ENCODE measurements at regions not wholly inside any gene's neighbourhood (a gene's known extent, or its start where the extent isn't known, plus 50 kb on each side); places are given as distances from the start of the nearest gene placed in this dataset.

GRCh38 chr10:106399112-106399511 is 765.4 kb downstream of the SORCS1 start:
- TF ChIP-seq EZH2 (IDR thresholded peaks at IDR 0.05; ENCODE audit: borderline replicate concordance) = no peak
- TF ChIP-seq, protein P1, sequence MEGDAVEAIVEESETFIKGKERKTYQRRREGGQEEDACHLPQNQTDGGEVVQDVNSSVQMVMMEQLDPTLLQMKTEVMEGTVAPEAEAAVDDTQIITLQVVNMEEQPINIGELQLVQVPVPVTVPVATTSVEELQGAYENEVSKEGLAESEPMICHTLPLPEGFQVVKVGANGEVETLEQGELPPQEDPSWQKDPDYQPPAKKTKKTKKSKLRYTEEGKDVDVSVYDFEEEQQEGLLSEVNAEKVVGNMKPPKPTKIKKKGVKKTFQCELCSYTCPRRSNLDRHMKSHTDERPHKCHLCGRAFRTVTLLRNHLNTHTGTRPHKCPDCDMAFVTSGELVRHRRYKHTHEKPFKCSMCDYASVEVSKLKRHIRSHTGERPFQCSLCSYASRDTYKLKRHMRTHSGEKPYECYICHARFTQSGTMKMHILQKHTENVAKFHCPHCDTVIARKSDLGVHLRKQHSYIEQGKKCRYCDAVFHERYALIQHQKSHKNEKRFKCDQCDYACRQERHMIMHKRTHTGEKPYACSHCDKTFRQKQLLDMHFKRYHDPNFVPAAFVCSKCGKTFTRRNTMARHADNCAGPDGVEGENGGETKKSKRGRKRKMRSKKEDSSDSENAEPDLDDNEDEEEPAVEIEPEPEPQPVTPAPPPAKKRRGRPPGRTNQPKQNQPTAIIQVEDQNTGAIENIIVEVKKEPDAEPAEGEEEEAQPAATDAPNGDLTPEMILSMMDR (IDR thresholded peaks at IDR 0.05; ENCODE audit: poor library complexity) = no peak
